Suppressor macrophage treated with lipopolysaccharide for 1 hour (primary cell): ENCODE measurements at regions not wholly inside any gene's neighbourhood (a gene's known extent, or its start where the extent isn't known, plus 50 kb on each side); places are given as distances from the start of the nearest gene placed in this dataset.

Source experiments
- DNase-seq, 3 donors: peaks; one replicate each; pipeline ENCODE4 v3.0.0-alpha.2; 2020 to 2022

GRCh38 chr2:4618630-4619228, 915.4 kb downstream of the DCDC2C start:
- DNase-seq, result no peak

DNA sequence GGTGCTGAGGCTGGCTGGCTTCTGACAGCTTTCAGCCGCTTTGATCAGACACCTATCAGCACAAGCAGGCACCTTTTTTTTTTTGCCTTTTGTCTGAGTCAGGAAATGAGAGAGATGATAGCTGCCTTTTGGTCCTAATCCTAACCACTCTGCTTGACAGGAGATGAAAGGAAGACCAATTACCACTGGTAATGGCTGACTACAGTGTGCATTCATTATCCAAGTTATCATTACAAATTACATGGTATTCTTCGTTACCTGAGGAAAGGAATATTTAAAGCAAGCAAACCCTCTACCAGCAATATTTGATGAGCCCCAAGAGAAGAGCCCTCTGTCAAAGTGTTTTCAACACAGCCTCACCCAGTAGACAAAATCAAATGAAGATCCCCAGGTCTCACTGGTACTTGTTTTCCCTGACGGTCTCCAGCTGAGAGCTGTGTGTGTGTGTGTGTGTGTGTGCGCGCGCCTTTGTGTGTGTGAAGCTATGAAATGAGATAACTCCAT, 925.7 kb downstream of the DCDC2C start:
- no peak for DNase-seq

GRCh38 chr2:4635289-4635688, 931.9 kb downstream of the DCDC2C start:
- no peak for DNase-seq

GRCh38 chr2:4653991-4654390, 950.6 kb downstream of the DCDC2C start:
- no peak for DNase-seq

GRCh38 chr2:4656326-4656725, 953.0 kb downstream of the DCDC2C start:
- no peak for DNase-seq

- no peak for DNase-seq
Observed at GRCh38 chr2:4662161-4662779, 958.9 kb downstream of the DCDC2C start.

DNA sequence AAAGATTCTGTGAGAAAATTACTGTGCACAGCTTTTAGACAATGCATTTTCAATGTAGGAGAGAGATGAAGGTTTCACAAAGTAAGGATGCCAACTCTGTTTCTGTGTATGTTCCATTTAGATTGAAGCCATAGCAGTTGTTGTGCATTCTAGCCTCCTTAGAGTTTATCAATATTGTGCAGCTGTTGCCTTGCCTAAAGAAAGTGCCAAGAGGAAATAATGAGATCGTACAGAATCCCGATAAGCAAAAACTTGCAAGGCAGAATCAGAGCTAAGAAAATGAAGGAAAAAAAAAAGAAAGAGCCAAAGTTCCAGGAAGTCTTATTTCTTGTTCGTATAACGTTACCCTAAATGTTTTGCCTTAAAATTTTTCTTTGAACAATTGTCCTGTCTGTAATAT, 965.0 kb downstream of the DCDC2C start:
- no peak for DNase-seq

DNA sequence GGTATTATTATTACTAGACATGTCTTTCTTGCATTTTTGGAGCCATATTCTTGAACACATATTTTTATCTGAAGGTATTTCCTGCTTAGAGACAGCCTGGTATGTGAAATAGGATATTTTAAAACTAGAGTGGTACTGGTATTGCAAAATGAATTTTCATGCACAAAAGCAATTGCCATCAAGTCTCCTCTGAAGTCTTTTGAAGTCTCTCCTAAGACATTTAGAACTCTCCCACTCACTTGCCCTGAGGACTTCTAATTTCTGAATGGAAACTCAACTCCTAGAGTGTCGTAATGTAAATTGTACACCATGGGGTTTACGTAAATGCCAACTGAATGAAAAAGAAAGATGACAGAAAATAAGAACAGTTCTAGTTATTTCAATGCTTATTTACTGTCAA, 967.0 kb downstream of the DCDC2C start:
- no peak for DNase-seq

- DNase-seq, result peak; percentile 0 to 19 (median 3)
Observed at GRCh38 chr2:4673025-4673489, 969.7 kb downstream of the DCDC2C start.

GRCh38 chr2:4674007-4674406, 970.6 kb downstream of the DCDC2C start:
- no peak for DNase-seq

DNA sequence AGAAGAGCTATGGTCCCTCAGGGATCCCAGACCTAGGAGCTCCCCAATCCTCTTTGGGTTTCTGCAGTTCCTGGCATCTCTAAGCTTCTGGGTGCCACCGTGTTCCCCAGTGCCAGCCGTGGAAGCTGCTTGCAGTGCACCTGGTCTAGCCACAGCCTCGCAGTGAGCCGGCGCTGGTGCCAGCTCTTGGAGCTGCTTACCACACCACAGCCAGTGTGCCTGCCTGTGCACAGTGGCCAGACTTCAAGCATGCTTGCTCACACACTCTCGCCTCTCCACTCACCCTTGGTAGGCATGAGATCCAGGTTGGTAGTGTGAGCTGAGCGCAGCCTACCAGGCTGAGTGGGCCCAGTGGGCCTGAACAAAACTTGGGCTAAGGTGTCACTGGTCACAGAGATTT, 971.9 kb downstream of the DCDC2C start:
- DNase-seq, result no peak

GRCh38 chr2:4678927-4679326, 975.6 kb downstream of the DCDC2C start:
- DNase-seq, result no peak

DNA sequence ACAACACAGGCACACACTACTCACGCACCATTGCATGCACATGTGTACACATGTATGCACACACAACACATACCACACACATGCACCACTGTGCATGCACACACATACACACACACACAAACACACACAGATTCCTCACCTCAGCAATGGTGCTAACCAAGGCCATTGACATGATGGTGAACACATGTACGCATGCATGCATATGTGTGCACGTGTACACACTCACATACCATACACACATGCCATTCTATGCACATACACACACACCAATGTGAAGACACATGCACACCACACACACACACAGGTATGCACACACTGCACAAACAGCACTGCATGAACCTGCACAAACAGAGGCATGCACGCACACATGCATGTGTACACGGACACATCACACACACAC, 976.0 kb downstream of the DCDC2C start:
- DNase-seq, result no peak

GRCh38 chr2:4684921-4685320, 981.5 kb downstream of the DCDC2C start:
- DNase-seq, result no peak

GRCh38 chr2:4690913-4691312, 987.5 kb downstream of the DCDC2C start:
- no peak for DNase-seq

DNA sequence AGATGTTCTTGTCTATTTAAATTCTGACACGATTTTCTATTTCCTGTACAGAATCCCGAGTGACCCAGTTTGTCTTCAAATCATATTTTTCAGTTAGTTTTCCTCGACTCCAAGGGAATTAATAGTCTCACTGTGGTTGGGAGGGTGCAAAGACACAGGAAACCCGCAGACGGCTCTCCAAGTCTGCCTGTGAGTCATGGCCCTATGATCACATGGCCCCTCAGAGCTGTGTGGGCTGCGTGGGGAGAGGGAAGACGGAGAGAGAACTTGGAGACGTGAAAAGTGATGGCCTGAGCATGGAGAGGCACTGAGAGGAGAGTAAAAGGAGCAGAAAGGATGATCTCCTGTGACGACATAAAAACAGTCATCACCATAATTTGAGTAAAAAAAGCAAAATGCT, 989.9 kb downstream of the DCDC2C start:
- DNase-seq, result no peak

DNA sequence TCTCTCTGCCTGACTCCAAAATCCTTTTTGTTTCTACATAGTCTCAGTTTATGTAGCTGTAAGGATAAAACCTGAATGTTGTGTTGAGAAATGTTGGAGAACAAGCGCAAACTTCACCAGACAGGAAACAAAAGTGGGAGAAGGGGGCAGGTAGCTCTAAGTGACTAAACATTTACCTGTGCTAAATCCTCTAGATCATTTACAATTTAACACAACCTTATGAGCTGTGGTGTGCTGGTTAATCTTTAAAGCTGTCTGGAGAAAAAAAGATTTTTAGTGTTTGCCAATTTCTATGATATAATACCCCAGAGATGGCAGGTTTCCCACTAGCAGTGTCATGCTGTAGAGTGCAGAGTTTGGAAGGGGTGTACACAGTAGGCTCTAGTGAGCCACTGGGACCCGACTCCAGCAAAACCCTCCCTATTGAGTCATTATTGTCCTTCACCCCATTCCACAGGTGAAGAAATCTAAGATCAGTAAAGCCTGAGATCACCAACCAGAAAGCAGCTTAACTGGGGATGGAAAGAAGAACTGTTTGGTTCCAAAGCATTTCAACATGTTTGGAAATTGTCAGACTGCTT, 992.0 kb downstream of the DCDC2C start:
- no peak for DNase-seq

GRCh38 chr2:4715065-4715464, 977.1 kb upstream of the SOX11 start:
- no peak for DNase-seq

GRCh38 chr2:4718777-4719176, 973.4 kb upstream of the SOX11 start:
- no peak for DNase-seq

GRCh38 chr2:4725618-4726017, 966.6 kb upstream of the SOX11 start:
- DNase-seq, result no peak

- DNase-seq, result no peak
Observed at GRCh38 chr2:4732560-4732959, 959.6 kb upstream of the SOX11 start.

- DNase-seq, result no peak
Observed at GRCh38 chr2:4745056-4745991, 946.9 kb upstream of the SOX11 start.

DNA sequence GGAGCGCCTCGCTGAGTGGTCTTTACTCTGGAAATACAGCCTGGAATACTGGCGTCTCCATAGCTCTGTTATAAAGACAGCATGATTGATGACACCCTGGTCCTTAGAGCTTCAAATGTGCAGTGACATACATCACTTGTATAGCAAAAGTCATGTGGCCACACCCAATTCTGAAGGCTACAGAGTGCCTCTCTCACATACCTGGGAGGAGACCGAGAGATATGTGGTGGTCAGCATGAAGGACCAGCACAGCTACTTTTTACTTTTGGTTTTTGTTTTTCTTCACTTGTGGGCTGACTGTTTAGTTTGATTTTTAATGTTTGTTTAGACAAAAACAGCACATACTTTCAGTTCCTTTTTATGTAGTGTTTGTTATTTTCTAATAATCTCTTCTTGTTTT, 938.5 kb upstream of the SOX11 start:
- no peak for DNase-seq
